ENCODE measurements at regions not wholly inside any gene's neighbourhood (a gene's known extent, or its start where the extent isn't known, plus 50 kb on each side); places are given as distances from the start of the nearest gene placed in this dataset.

DNA sequence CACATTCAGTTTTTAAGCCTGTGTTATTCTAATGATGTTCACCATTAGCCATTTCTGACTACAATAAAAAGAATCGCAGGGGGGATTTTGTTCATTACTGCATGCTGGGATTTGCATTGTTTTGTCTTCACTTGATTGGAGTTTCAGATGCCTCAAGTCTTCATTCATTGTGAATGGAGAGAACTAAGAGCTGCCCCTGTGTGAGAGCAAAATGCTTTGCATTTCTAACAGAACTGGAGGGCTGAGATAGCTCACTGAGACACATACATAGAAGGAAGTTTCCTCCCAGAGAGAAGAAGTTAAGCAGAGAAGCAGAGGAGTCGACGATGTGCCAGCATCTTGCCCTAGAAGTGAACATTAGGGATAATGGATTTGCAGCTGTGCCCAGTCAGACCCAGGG lies 113.5 kb upstream of the GATB start:
- no peak overlapping the region for H3K27ac ChIP-seq (ENCODE audit: low read depth, low read length, severe bottlenecking)
- no peaks in the 10 kb centered on the region for H3K9me3 ChIP-seq (ENCODE audit: control insufficient read depth, low read length)
- no peaks in the 10 kb centered on the region for H3K36me3 ChIP-seq (ENCODE audit: control insufficient read depth, insufficient read depth, low read length)
- H3K4me3 ChIP-seq (ENCODE audit: extremely low read depth, insufficient read depth, low read length, poor library complexity, severe bottlenecking), result no peak overlapping the region
- 15 to 19% methylated on average over 3 of the region's 3 CpGs for WGBS, 2 experiments (ENCODE audit: insufficient coverage in 2 of 2)
- H3K4me1 ChIP-seq (ENCODE audit: control insufficient read depth, insufficient read depth, low read length, poor library complexity, severe bottlenecking), result no peaks in the 10 kb centered on the region

DNA sequence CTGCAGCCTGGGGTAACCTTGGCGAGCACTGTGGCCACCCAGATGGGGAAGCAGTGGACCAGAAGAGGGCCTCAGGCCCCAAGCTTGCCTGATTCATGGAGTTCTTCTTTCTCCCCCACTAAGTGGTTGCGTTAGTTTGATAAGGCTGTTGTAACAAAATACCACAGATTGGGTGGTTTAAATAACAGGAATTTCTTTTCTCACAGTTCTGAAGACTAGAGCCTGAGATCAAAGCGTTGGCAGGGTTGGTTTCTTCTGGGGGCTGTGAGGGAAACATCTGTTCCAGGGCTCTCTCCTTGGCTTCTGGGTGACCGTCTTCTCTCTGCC lies 105.7 kb upstream of the GATB start:
- Histone ChIP-seq H3K27ac (ENCODE audit: low read depth, low read length, severe bottlenecking) (no peak overlapping the region), H3K4me3 (ENCODE audit: extremely low read depth, insufficient read depth, low read length, poor library complexity, severe bottlenecking) (no peak overlapping the region), H3K4me1 (ENCODE audit: control insufficient read depth, insufficient read depth, low read length, poor library complexity, severe bottlenecking) (no peaks in the 10 kb centered on the region), H3K9me3 (ENCODE audit: control insufficient read depth, low read length) (peaks cover 7% of the 10 kb centered on the region), H3K36me3 (ENCODE audit: control insufficient read depth, insufficient read depth, low read length) (no peaks in the 10 kb centered on the region)
- WGBS, 2 experiments (ENCODE audit: insufficient coverage in 2 of 2), result 94 to 100% methylated on average over 2 of the region's 4 CpGs

DNA sequence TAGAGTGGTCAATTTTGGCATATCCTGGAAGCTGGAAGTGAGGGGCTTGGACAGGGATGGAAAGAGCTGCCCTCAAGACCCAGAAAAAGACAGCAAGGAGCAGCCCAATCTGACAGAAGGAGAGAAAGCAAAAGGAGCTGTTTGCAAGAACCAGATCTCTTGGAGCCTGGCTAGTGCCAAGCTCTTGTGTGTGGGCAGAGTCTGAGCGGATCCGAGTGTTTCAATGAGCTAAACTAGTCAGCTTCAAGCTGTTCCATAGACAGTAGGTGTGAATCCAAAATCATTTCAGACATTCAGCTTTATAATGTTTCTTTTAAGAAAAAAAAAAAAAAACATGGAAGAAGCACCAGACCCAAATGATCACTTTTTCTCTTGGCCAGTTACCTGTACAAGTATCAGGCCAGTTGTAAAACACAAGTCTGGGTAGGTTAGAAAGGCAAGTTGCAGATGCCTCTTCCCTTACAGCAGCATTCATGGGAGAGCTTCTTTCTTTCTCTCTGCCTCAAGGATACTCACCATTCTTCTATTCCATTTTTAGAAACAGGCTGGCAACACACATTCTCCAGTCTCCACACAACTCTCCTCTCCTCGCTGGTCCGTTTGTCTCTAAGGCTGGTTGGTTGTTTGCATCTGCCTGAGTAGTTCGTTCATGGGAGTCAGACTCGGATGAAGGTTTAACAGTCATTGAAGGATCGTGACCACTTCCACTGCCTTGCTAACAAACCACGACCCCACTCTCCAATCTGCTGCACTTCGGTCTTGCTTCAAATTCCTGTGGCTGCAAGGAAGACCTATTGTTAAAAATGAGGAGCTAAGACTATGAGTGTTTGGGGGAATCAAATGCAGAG lies 105.2 kb upstream of the GATB start:
- no peaks in the 10 kb centered on the region for H3K4me1 ChIP-seq (ENCODE audit: control insufficient read depth, insufficient read depth, low read length, poor library complexity, severe bottlenecking)
- peaks cover 7% of the 10 kb centered on the region for H3K9me3 ChIP-seq (ENCODE audit: control insufficient read depth, low read length)
- H3K4me3 ChIP-seq (ENCODE audit: extremely low read depth, insufficient read depth, low read length, poor library complexity, severe bottlenecking), result no peak overlapping the region
- WGBS, 2 experiments (ENCODE audit: insufficient coverage in 2 of 2), result 86 to 100% methylated on average over 2 to 9 of the region's 9 CpGs
- no peak overlapping the region for H3K27ac ChIP-seq (ENCODE audit: low read depth, low read length, severe bottlenecking)
- H3K36me3 ChIP-seq (ENCODE audit: control insufficient read depth, insufficient read depth, low read length), result no peaks in the 10 kb centered on the region

DNA sequence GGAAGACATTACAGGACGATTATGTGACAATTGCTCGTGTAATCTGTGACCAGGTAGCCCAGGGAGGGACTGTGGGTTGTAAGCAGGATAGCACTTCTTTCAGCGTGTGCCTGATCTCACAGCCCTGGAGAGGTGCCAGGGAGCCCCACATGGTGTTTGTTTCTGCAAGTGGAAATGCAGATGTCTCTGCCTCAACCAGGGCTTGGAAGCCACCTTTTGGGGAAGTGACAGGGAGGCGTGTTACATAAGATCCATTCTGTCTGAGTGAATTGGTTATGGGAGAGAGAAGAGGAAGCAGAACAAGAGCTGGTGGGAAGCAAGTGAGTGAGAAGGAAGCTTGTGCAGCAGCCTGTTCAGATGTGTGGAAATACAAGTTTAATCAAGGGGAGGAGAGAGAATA lies 104.5 kb upstream of the GATB start:
- H3K36me3 ChIP-seq (ENCODE audit: control insufficient read depth, insufficient read depth, low read length), result no peaks in the 10 kb centered on the region
- WGBS, 2 experiments (ENCODE audit: insufficient coverage in 2 of 2), result 75 to 80% methylated on average over 3 to 4 of the region's 4 CpGs
- no peaks in the 10 kb centered on the region for H3K4me1 ChIP-seq (ENCODE audit: control insufficient read depth, insufficient read depth, low read length, poor library complexity, severe bottlenecking)
- no peak overlapping the region for H3K27ac ChIP-seq (ENCODE audit: low read depth, low read length, severe bottlenecking)
- peaks cover 7% of the 10 kb centered on the region for H3K9me3 ChIP-seq (ENCODE audit: control insufficient read depth, low read length)
- no peak overlapping the region for H3K4me3 ChIP-seq (ENCODE audit: extremely low read depth, insufficient read depth, low read length, poor library complexity, severe bottlenecking)

DNA sequence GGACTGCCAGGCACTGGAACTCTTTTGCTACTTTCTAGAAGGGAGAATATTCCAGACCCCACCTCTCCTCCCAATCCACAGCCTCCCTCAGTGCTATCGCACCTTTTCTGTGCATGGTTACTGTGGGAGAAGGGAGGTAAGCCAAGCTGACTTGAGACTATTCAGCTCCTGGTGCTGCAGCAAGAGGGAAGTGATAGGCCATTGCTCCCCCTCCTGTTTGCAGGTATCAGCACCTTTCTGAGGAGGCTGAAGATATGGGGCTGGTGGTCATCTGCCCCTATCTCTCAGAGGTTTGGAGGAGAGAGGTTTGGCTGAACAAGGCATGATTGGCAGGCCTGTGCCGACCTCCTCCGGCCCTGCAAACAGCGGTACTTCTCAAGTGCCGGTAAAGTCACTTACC lies 103.3 kb upstream of the GATB start:
- Histone ChIP-seq H3K4me3 (ENCODE audit: extremely low read depth, insufficient read depth, low read length, poor library complexity, severe bottlenecking) (no peak overlapping the region), H3K4me1 (ENCODE audit: control insufficient read depth, insufficient read depth, low read length, poor library complexity, severe bottlenecking) (no peaks in the 10 kb centered on the region), H3K27ac (ENCODE audit: low read depth, low read length, severe bottlenecking) (no peak overlapping the region), H3K9me3 (ENCODE audit: control insufficient read depth, low read length) (peaks cover 7% of the 10 kb centered on the region), H3K36me3 (ENCODE audit: control insufficient read depth, insufficient read depth, low read length) (no peaks in the 10 kb centered on the region)
- WGBS, 2 experiments (ENCODE audit: insufficient coverage in 2 of 2), result 20 to 100% methylated on average over 1 to 4 of the region's 5 CpGs

DNA sequence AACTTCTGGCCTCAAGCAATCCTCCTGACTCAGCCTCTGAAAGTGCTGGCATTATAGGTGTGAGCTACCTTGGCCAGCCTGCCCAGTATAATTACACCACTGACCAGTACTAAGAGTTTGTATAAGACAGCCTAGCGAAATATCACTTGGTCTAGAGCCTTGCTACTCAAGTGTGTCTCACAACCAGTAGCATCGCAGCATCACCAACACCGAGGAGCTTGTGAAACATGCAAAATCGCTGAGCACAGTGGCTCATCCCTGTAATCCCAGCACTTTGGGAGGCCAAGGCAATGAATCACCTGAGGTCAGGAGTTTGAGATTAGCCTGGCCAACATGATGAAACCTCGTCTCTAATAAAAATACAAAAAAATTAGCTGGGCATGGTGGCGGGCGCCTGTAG lies 102.0 kb upstream of the GATB start:
- WGBS, 2 experiments (ENCODE audit: insufficient coverage in 2 of 2), result 79% methylated on average over 4 to 5 of the region's 7 CpGs
- Histone ChIP-seq H3K9me3 (ENCODE audit: control insufficient read depth, low read length) (peaks cover 3% of the 10 kb centered on the region), H3K27ac (ENCODE audit: low read depth, low read length, severe bottlenecking) (no peak overlapping the region), H3K4me3 (ENCODE audit: extremely low read depth, insufficient read depth, low read length, poor library complexity, severe bottlenecking) (no peak overlapping the region), H3K4me1 (ENCODE audit: control insufficient read depth, insufficient read depth, low read length, poor library complexity, severe bottlenecking) (no peaks in the 10 kb centered on the region), H3K36me3 (ENCODE audit: control insufficient read depth, insufficient read depth, low read length) (no peaks in the 10 kb centered on the region)

DNA sequence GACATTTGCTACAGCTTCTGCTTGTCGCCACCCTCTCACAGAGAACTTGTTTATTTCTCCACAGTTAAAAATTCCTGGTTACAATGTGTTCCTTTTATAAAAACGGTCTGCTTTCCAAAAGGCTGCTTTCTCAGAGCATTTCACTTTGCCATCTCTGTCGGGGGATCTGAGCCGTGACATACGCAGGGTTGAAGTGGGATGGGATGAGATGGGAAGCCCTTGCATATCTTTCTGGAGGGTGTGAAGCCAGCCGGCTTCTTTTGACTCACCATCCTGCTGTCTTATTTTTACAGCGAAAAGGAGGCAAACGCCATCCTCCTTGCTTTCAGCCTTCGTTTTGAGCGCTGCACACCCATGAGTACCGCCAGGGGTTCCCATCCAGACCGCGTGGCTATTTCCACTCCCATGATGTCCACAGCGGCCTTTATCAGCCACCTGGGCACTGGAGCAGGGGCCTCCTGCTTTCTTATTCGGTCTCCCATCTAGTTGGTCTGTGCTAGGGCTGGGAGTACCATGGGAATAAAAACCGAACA lies 99.8 kb upstream of the GATB start:
- Histone ChIP-seq H3K4me3 (ENCODE audit: extremely low read depth, insufficient read depth, low read length, poor library complexity, severe bottlenecking) (no peak overlapping the region), H3K36me3 (ENCODE audit: control insufficient read depth, insufficient read depth, low read length) (no peaks in the 10 kb centered on the region), H3K9me3 (ENCODE audit: control insufficient read depth, low read length) (no peaks in the 10 kb centered on the region), H3K27ac (ENCODE audit: low read depth, low read length, severe bottlenecking) (no peak overlapping the region), H3K4me1 (ENCODE audit: control insufficient read depth, insufficient read depth, low read length, poor library complexity, severe bottlenecking) (no peaks in the 10 kb centered on the region)
- 86 to 95% methylated on average over 14 to 16 of the region's 16 CpGs for WGBS, 2 experiments (ENCODE audit: insufficient coverage in 2 of 2)

DNA sequence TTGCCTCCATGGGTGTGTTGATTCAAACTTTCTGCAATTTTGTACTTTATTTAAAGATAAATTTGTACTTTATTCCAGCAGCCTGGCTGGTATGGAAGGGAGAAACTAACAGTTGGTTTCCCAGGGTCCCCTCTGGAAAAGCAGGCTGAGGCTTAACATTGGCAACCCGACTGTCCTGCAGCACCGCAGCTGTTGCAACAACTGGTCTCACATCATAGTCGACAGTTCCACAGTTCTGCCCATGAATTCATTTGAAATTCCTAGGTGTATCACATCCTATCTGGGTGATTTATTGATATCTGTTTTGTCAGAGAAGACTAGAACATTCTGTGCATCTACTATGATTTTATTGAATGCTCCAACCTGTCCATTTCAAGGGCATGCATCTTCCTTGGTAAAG lies 98.8 kb upstream of the GATB start:
- 100% methylated on average over 2 of the region's 3 CpGs; no CpG with 5 or more reads in 1 of the 2 experiments for WGBS, 2 experiments (ENCODE audit: insufficient coverage in 2 of 2)
- no peaks in the 10 kb centered on the region for H3K4me1 ChIP-seq (ENCODE audit: control insufficient read depth, insufficient read depth, low read length, poor library complexity, severe bottlenecking)
- H3K36me3 ChIP-seq (ENCODE audit: control insufficient read depth, insufficient read depth, low read length), result no peaks in the 10 kb centered on the region
- no peak overlapping the region for H3K27ac ChIP-seq (ENCODE audit: low read depth, low read length, severe bottlenecking)
- H3K4me3 ChIP-seq (ENCODE audit: extremely low read depth, insufficient read depth, low read length, poor library complexity, severe bottlenecking), result no peak overlapping the region
- no peaks in the 10 kb centered on the region for H3K9me3 ChIP-seq (ENCODE audit: control insufficient read depth, low read length)

DNA sequence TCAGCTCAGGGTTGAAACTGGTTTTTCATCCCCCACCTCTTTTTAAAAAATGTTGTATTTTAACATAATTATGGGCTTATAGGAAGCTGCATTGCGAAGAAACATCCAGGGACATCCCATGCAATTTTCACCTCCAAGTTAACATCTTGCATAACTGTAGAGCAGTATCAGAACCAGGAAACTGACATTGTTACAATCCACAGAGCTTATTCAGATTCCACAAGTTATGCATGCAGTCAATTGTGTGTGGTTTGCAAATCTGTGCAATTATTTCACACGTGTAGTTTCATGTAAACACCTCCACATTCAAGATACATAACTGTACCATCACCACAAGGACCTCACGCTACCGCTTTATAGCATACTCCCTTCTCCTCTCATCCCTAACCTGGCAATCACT lies 97.5 kb upstream of the GATB start:
- Histone ChIP-seq H3K36me3 (ENCODE audit: control insufficient read depth, insufficient read depth, low read length) (no peaks in the 10 kb centered on the region), H3K27ac (ENCODE audit: low read depth, low read length, severe bottlenecking) (no peak overlapping the region), H3K4me3 (ENCODE audit: extremely low read depth, insufficient read depth, low read length, poor library complexity, severe bottlenecking) (no peak overlapping the region), H3K4me1 (ENCODE audit: control insufficient read depth, insufficient read depth, low read length, poor library complexity, severe bottlenecking) (no peaks in the 10 kb centered on the region), H3K9me3 (ENCODE audit: control insufficient read depth, low read length) (no peaks in the 10 kb centered on the region)
- 72 to 90% methylated on average over 2 of the region's 4 CpGs for WGBS, 2 experiments (ENCODE audit: insufficient coverage in 2 of 2)

DNA sequence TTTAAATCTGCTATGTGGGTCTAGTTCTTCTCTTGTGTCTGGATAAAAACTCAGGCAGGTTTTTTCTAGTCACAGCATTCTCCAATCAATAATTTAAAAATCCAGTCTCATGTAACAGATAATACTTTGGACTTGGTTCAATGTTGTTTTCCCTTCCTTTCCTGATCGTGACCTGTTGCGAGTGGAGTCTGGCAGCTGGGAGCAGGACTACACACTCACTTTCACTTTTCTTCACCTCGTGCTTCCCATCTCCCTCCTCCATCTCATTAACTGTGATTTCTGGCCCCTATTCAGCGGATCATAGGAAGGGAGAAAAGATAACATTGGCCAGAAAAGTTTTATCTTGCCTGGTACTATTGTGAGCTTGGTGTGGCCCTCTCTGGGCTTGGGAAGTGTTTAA lies 96.6 kb upstream of the GATB start:
- Histone ChIP-seq H3K27ac (ENCODE audit: low read depth, low read length, severe bottlenecking) (no peak overlapping the region), H3K4me1 (ENCODE audit: control insufficient read depth, insufficient read depth, low read length, poor library complexity, severe bottlenecking) (no peaks in the 10 kb centered on the region), H3K36me3 (ENCODE audit: control insufficient read depth, insufficient read depth, low read length) (no peaks in the 10 kb centered on the region), H3K4me3 (ENCODE audit: extremely low read depth, insufficient read depth, low read length, poor library complexity, severe bottlenecking) (no peak overlapping the region), H3K9me3 (ENCODE audit: control insufficient read depth, low read length) (no peaks in the 10 kb centered on the region)
- WGBS, 2 experiments (ENCODE audit: insufficient coverage in 2 of 2), result 91 to 100% methylated on average over 2 of the region's 4 CpGs

DNA sequence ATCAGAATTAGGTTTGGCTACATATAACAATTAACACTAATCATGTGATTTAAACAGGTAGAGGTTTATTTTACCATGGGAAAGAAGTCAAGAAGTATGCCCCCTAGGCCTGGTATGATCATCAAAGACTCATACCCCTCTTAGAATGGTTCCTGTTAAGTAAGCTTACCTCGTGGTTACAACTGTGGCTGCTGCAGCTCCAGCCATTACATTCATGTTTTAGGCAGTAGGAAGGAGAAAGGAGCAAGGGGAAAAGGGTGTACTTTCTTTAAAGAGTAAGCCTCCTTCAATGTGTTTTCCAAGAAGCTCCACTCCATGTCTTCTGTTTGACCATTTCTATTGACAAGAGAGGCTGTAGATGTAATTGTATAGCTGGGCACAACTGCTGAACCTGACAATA lies 94.9 kb upstream of the GATB start:
- 100% methylated on average over 1 of the region's 1 CpG; no CpG with 5 or more reads in 1 of the 2 experiments for WGBS, 2 experiments (ENCODE audit: insufficient coverage in 2 of 2)
- Histone ChIP-seq H3K9me3 (ENCODE audit: control insufficient read depth, low read length) (no peaks in the 10 kb centered on the region), H3K4me1 (ENCODE audit: control insufficient read depth, insufficient read depth, low read length, poor library complexity, severe bottlenecking) (no peaks in the 10 kb centered on the region), H3K27ac (ENCODE audit: low read depth, low read length, severe bottlenecking) (no peak overlapping the region), H3K36me3 (ENCODE audit: control insufficient read depth, insufficient read depth, low read length) (no peaks in the 10 kb centered on the region), H3K4me3 (ENCODE audit: extremely low read depth, insufficient read depth, low read length, poor library complexity, severe bottlenecking) (no peak overlapping the region)
